ENCODE measurements at regions not wholly inside any gene's neighbourhood (a gene's known extent, or its start where the extent isn't known, plus 50 kb on each side); places are given as distances from the start of the nearest gene placed in this dataset.

GRCh38 chr2:220276741-220277444 is 649.5 kb downstream of the SLC4A3 start:
- H3K79me2 ChIP-seq (replicated peaks; ENCODE audit: insufficient read depth, low read length), result no peaks in the 10 kb centered on the region
- no peak overlapping the region for H3K9ac ChIP-seq (ENCODE audit: low read length)
- no peak overlapping the region for H3K27ac ChIP-seq (ENCODE audit: low read length)
- no peaks in the 10 kb centered on the region for H3K9me3 ChIP-seq (ENCODE audit: low read length)
- H3K4me2 ChIP-seq (ENCODE audit: low read length), result no peak overlapping the region
- H2AFZ ChIP-seq (ENCODE audit: low read depth, low read length), result no peak overlapping the region
- no peaks in the 10 kb centered on the region for H3K9me2 ChIP-seq (ENCODE audit: insufficient read depth, low read length)
- no peak overlapping the region for H3K4me3 ChIP-seq (ENCODE audit: low read length)
- no peaks in the 10 kb centered on the region for H4K20me1 ChIP-seq (ENCODE audit: insufficient read depth)
- no peak for TF ChIP-seq POLR2AphosphoS5 (IDR thresholded peaks at IDR 0.05)
- TF ChIP-seq RAD21 (conservative IDR thresholded peaks at IDR 0.05), result no peak
- no peak for TF ChIP-seq EZH2 (IDR thresholded peaks at IDR 0.05; ENCODE audit: borderline replicate concordance, insufficient read depth, low read length, poor library complexity, severe bottlenecking)
- no peak for TF ChIP-seq EP300 (conservative IDR thresholded peaks at IDR 0.05; ENCODE audit: poor library complexity, severe bottlenecking)
- no peak for TF ChIP-seq TAF1 (IDR thresholded peaks at IDR 0.05; ENCODE audit: low read depth)
- TF ChIP-seq CTCF (IDR thresholded peaks at IDR 0.05; ENCODE audit: poor library complexity, severe bottlenecking), result no peak
- no peak for TF ChIP-seq REST (IDR thresholded peaks at IDR 0.05; ENCODE audit: borderline replicate concordance)
- no peak for TF ChIP-seq SMC3 (conservative IDR thresholded peaks at IDR 0.05; ENCODE audit: poor library complexity)
- TF ChIP-seq MXI1 (conservative IDR thresholded peaks at IDR 0.05; ENCODE audit: poor library complexity, severe bottlenecking), result no peak
- H3K27me3 ChIP-seq (ENCODE audit: insufficient read depth, low read depth, low read length), result no peaks in the 10 kb centered on the region
- H3F3A ChIP-seq (ENCODE audit: insufficient read depth, low read length, poor library complexity, severe bottlenecking), result no peaks in the 10 kb centered on the region
- no peaks in the 10 kb centered on the region for H3K36me3 ChIP-seq (ENCODE audit: insufficient read depth, low read length)

- Histone ChIP-seq H4K20me1 (ENCODE audit: insufficient read depth) (no peaks in the 10 kb centered on the region), H3K27me3 (ENCODE audit: insufficient read depth, low read depth, low read length) (no peaks in the 10 kb centered on the region), H3K9me2 (ENCODE audit: insufficient read depth, low read length) (no peaks in the 10 kb centered on the region), H3K27ac (ENCODE audit: low read length) (no peak overlapping the region), H3K4me3 (ENCODE audit: low read length) (no peak overlapping the region), H2AFZ (ENCODE audit: low read depth, low read length) (no peak overlapping the region), H3K79me2 (replicated peaks; ENCODE audit: insufficient read depth, low read length) (no peaks in the 10 kb centered on the region), H3K36me3 (ENCODE audit: insufficient read depth, low read length) (no peaks in the 10 kb centered on the region), H3K4me2 (ENCODE audit: low read length) (no peak overlapping the region), H3F3A (ENCODE audit: insufficient read depth, low read length, poor library complexity, severe bottlenecking) (no peaks in the 10 kb centered on the region), H3K9me3 (ENCODE audit: low read length) (no peaks in the 10 kb centered on the region), H3K9ac (ENCODE audit: low read length) (no peak overlapping the region)
- TF ChIP-seq EP300 (conservative IDR thresholded peaks at IDR 0.05; ENCODE audit: poor library complexity, severe bottlenecking) (no peak), SMC3 (conservative IDR thresholded peaks at IDR 0.05; ENCODE audit: poor library complexity) (no peak), RAD21 (conservative IDR thresholded peaks at IDR 0.05) (no peak), REST (IDR thresholded peaks at IDR 0.05; ENCODE audit: borderline replicate concordance) (no peak), EZH2 (IDR thresholded peaks at IDR 0.05; ENCODE audit: borderline replicate concordance, insufficient read depth, low read length, poor library complexity, severe bottlenecking) (no peak), CTCF (IDR thresholded peaks at IDR 0.05; ENCODE audit: poor library complexity, severe bottlenecking) (no peak)
Observed at GRCh38 chr2:220277445-220277975, 650.1 kb downstream of the SLC4A3 start.
